HepG2 (cell line): ENCODE measurements at regions not wholly inside any gene's neighbourhood (a gene's known extent, or its start where the extent isn't known, plus 50 kb on each side); places are given as distances from the start of the nearest gene placed in this dataset.

Experiments
- PPARG ChIP-seq: conservative IDR thresholded peaks from 2 replicates; pipeline ENCODE4 v1.6.1; 2016; ENCODE audit warnings: missing biosample characterization, missing genetic modification reagents
- RFX5 ChIP-seq: IDR thresholded peaks from 2 replicates; pipeline ENCODE4 v1.6.1; 2011; ENCODE audit warnings: low read depth, low read length, improper control_type of control experiment
- SIN3A ChIP-seq: IDR thresholded peaks from 2 replicates; pipeline ENCODE4 v1.6.1; 2011; ENCODE audit warnings: low read depth, mild to moderate bottlenecking, control low read depth, low read length, borderline replicate concordance
- SRSF1 ChIP-seq: fragments of 200-400 bp; formaldehyde crosslinking; optimal IDR thresholded peaks from 2 replicates; pipeline ENCODE3; 2017; ENCODE audit warnings: mild to moderate bottlenecking, low read depth, low read length, moderate library complexity
- ZBTB38 ChIP-seq: sonication (generic); formaldehyde crosslinking; IDR thresholded peaks from 2 replicates; pipeline ENCODE4 v1.5.1; 2020; ENCODE audit warnings: mild to moderate bottlenecking, missing genetic modification reagents
- TF ChIP-seq, protein P1 (sequence below): sonication (generic); formaldehyde crosslinking; IDR thresholded peaks from 2 replicates; pipeline ENCODE4 v1.8.0; 2023; ENCODE audit warnings: mild to moderate bottlenecking, missing genetic modification reagents
- TF ChIP-seq, protein P2 (sequence below): sonication (generic); formaldehyde crosslinking; IDR thresholded peaks from 2 replicates; pipeline ENCODE4 v1.8.1; 2022; ENCODE audit warnings: low read depth, mild to moderate bottlenecking, missing genetic modification reagents
- TF ChIP-seq, protein P3 (sequence below): sonication (generic); formaldehyde crosslinking; IDR thresholded peaks from 2 replicates; pipeline ENCODE4 v1.4.0; 2020; ENCODE audit warnings: missing genetic modification reagents, borderline replicate concordance
- TF ChIP-seq, protein P4 (sequence below): sonication (generic); formaldehyde crosslinking; IDR thresholded peaks from 2 replicates; pipeline ENCODE4 v1.5.0; 2020; ENCODE audit warnings: mild to moderate bottlenecking, missing genetic modification reagents, moderate library complexity

DNA sequence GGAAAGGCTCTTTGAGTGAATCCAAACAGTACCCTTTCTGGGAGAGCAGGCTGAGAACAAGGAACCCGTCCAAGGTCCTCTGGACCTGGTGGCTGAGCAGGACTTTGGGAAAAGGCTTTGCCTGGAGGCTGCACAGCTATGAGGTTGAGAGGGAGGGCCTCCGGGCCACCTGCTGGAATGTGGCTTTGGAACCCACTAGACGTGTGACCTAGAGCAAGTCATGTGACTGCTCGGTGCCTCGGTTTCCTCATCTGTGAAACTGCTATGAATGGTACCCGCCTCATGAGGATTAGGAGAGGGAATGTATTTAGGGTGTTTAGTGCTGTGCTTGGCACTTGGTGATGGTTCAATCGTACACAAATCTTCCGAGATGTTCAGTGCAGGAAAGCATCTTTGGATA, 50.4 kb downstream of the HAPSTR1 start:
- TF ChIP-seq, protein P1, sequence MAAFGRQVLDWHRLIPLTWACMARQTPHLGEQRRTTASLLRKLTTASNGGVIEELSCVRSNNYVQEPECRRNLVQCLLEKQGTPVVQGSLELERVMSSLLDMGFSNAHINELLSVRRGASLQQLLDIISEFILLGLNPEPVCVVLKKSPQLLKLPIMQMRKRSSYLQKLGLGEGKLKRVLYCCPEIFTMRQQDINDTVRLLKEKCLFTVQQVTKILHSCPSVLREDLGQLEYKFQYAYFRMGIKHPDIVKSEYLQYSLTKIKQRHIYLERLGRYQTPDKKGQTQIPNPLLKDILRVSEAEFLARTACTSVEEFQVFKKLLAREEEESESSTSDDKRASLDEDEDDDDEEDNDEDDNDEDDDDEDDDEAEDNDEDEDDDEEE (CRISPR knock-in tag), result no peak
- TF ChIP-seq, protein P2, sequence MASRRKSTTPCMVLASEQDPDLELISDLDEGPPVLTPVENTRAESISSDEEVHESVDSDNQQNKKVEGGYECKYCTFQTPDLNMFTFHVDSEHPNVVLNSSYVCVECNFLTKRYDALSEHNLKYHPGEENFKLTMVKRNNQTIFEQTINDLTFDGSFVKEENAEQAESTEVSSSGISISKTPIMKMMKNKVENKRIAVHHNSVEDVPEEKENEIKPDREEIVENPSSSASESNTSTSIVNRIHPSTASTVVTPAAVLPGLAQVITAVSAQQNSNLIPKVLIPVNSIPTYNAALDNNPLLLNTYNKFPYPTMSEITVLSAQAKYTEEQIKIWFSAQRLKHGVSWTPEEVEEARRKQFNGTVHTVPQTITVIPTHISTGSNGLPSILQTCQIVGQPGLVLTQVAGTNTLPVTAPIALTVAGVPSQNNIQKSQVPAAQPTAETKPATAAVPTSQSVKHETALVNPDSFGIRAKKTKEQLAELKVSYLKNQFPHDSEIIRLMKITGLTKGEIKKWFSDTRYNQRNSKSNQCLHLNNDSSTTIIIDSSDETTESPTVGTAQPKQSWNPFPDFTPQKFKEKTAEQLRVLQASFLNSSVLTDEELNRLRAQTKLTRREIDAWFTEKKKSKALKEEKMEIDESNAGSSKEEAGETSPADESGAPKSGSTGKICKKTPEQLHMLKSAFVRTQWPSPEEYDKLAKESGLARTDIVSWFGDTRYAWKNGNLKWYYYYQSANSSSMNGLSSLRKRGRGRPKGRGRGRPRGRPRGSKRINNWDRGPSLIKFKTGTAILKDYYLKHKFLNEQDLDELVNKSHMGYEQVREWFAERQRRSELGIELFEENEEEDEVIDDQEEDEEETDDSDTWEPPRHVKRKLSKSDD, result no peak
- no peak for TF ChIP-seq PPARG (CRISPR knock-in tag)
- TF ChIP-seq, protein P3, sequence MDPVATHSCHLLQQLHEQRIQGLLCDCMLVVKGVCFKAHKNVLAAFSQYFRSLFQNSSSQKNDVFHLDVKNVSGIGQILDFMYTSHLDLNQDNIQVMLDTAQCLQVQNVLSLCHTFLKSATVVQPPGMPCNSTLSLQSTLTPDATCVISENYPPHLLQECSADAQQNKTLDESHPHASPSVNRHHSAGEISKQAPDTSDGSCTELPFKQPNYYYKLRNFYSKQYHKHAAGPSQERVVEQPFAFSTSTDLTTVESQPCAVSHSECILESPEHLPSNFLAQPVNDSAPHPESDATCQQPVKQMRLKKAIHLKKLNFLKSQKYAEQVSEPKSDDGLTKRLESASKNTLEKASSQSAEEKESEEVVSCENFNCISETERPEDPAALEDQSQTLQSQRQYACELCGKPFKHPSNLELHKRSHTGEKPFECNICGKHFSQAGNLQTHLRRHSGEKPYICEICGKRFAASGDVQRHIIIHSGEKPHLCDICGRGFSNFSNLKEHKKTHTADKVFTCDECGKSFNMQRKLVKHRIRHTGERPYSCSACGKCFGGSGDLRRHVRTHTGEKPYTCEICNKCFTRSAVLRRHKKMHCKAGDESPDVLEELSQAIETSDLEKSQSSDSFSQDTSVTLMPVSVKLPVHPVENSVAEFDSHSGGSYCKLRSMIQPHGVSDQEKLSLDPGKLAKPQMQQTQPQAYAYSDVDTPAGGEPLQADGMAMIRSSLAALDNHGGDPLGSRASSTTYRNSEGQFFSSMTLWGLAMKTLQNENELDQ (CRISPR knock-in tag), result no peak
- no peak for TF ChIP-seq ZBTB38
- no peak for TF ChIP-seq RFX5
- no peak for TF ChIP-seq SRSF1
- TF ChIP-seq, protein P4, sequence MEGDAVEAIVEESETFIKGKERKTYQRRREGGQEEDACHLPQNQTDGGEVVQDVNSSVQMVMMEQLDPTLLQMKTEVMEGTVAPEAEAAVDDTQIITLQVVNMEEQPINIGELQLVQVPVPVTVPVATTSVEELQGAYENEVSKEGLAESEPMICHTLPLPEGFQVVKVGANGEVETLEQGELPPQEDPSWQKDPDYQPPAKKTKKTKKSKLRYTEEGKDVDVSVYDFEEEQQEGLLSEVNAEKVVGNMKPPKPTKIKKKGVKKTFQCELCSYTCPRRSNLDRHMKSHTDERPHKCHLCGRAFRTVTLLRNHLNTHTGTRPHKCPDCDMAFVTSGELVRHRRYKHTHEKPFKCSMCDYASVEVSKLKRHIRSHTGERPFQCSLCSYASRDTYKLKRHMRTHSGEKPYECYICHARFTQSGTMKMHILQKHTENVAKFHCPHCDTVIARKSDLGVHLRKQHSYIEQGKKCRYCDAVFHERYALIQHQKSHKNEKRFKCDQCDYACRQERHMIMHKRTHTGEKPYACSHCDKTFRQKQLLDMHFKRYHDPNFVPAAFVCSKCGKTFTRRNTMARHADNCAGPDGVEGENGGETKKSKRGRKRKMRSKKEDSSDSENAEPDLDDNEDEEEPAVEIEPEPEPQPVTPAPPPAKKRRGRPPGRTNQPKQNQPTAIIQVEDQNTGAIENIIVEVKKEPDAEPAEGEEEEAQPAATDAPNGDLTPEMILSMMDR (CRISPR knock-in tag), result no peak
- TF ChIP-seq SIN3A, result no peak
